ENCODE measurements at regions not wholly inside any gene's neighbourhood (a gene's known extent, or its start where the extent isn't known, plus 50 kb on each side); places are given as distances from the start of the nearest gene placed in this dataset.
"Not testable (repeated sequence)": the region's sequence is repeated elsewhere in the genome, so short reads cannot be mapped to it uniquely, and the experiment has no call there.

- DNase-seq (ENCODE audit: extremely low spot score) = no peak
- ChIA-PET POLR2A (no interaction called here), CTCF (no interaction called here)
- no peak for TF ChIP-seq CTCF (IDR thresholded peaks at IDR 0.05; ENCODE audit: control extremely low read depth, extremely low read depth, low read depth, missing control alignments)
Measured at GRCh38 chrX:145393702-145394235, 146.5 kb downstream of the SPANXN1 start.

GRCh38 chrX:145394344-145394743 is 147.0 kb downstream of the SPANXN1 start:
- CTCF ChIA-PET = no interaction called here

GRCh38 chrX:145396612-145397011 is 149.3 kb downstream of the SPANXN1 start:
- TF ChIP-seq CTCF (IDR thresholded peaks at IDR 0.05; ENCODE audit: control extremely low read depth, extremely low read depth, low read depth, missing control alignments) = no peak
- POLR2A ChIA-PET = no interaction called here
- DNase-seq (ENCODE audit: extremely low spot score) = no peak
- CTCF ChIA-PET = no interaction called here

More at GRCh38 chrX:145394344-145394743, 147.0 kb downstream of the SPANXN1 start:
- no peak for TF ChIP-seq CTCF (IDR thresholded peaks at IDR 0.05; ENCODE audit: control extremely low read depth, extremely low read depth, low read depth, missing control alignments)
- no peak for DNase-seq (ENCODE audit: extremely low spot score)
- POLR2A ChIA-PET = no interaction called here

GRCh38 chrX:145405012-145405411 is 157.7 kb downstream of the SPANXN1 start:
- POLR2A ChIA-PET = no interaction called here
- CTCF ChIA-PET = no interaction called here
- DNase-seq (ENCODE audit: extremely low spot score) = peak; percentile 26
- peak; percentile 44 for TF ChIP-seq CTCF (IDR thresholded peaks at IDR 0.05; ENCODE audit: control extremely low read depth, extremely low read depth, low read depth, missing control alignments)

- POLR2A ChIA-PET = no interaction called here
- TF ChIP-seq CTCF (IDR thresholded peaks at IDR 0.05; ENCODE audit: control extremely low read depth, extremely low read depth, low read depth, missing control alignments) = no peak
- DNase-seq (ENCODE audit: extremely low spot score) = no peak
- CTCF ChIA-PET = no interaction called here
Measured at GRCh38 chrX:145410622-145411021, 163.3 kb downstream of the SPANXN1 start.

GRCh38 chrX:145436211-145436610 is 188.9 kb downstream of the SPANXN1 start:
- POLR2A ChIA-PET; DNase-seq (ENCODE audit: extremely low spot score); CTCF ChIA-PET: not testable (repeated sequence)

- TF ChIP-seq CTCF (IDR thresholded peaks at IDR 0.05; ENCODE audit: control extremely low read depth, extremely low read depth, low read depth, missing control alignments) = no peak
- DNase-seq (ENCODE audit: extremely low spot score) = no peak
- POLR2A ChIA-PET = no interaction called here
- CTCF ChIA-PET = no interaction called here
Measured at GRCh38 chrX:145464650-145465049, 217.3 kb downstream of the SPANXN1 start.
